ENCODE measurements at regions not wholly inside any gene's neighbourhood (a gene's known extent, or its start where the extent isn't known, plus 50 kb on each side); places are given as distances from the start of the nearest gene placed in this dataset.

- no peak for DNase-seq
- H3K36me3 ChIP-seq (ENCODE audit: control insufficient read depth in 4 of 4, insufficient read depth in 4 of 4, low read length in 4 of 4), result no peaks in the 10 kb centered on the region
- H3K27me3 ChIP-seq (ENCODE audit: control insufficient read depth in 3 of 3, insufficient read depth in 3 of 3, low read length in 2 of 3), result no peaks in the 10 kb centered on the region
- no peak for ATAC-seq (ENCODE audit: insufficient read depth, low FRiP score)
- H3K9me3 ChIP-seq (ENCODE audit: control insufficient read depth in 4 of 4, insufficient read depth in 3 of 4, low read length in 3 of 4), result no peaks in the 10 kb centered on the region
- peaks cover 0 to 20% (median 4%) of the 10 kb centered on the region in 5 donors for H3K4me1 ChIP-seq (ENCODE audit: control insufficient read depth in 5 of 5, insufficient read depth in 5 of 5, low read length in 5 of 5)
- H3K9ac ChIP-seq (ENCODE audit: insufficient read depth in 1 of 2, low read length in 2 of 2), result no peak overlapping the region
- H3K4me3 ChIP-seq, result no peak overlapping the region
- no peak overlapping the region for H3K27ac ChIP-seq (ENCODE audit: low read depth in 1 of 2, low read length in 1 of 2)
- TF ChIP-seq CTCF (IDR thresholded peaks at IDR 0.05; ENCODE audit: control extremely low read depth, extremely low read depth), result no peak
Observed at GRCh38 chr4:126265888-126266287, 951.1 kb downstream of the FAT4 start.

GRCh38 chr4:126267689-126268088, 952.9 kb downstream of the FAT4 start:
- Histone ChIP-seq H3K9ac (ENCODE audit: insufficient read depth in 1 of 2, low read length in 2 of 2) (no peak overlapping the region), H3K27me3 (ENCODE audit: control insufficient read depth in 3 of 3, insufficient read depth in 3 of 3, low read length in 2 of 3) (no peaks in the 10 kb centered on the region), H3K9me3 (ENCODE audit: control insufficient read depth in 4 of 4, insufficient read depth in 3 of 4, low read length in 3 of 4) (no peaks in the 10 kb centered on the region), H3K4me1 (ENCODE audit: control insufficient read depth in 5 of 5, insufficient read depth in 5 of 5, low read length in 5 of 5) (peaks cover 0 to 22% (median 4%) of the 10 kb centered on the region in 5 donors), H3K4me3 (no peak overlapping the region), H3K36me3 (ENCODE audit: control insufficient read depth in 4 of 4, insufficient read depth in 4 of 4, low read length in 4 of 4) (no peaks in the 10 kb centered on the region), H3K27ac (ENCODE audit: low read depth in 1 of 2, low read length in 1 of 2) (no peak overlapping the region)
- DNase-seq (no peak), ATAC-seq (ENCODE audit: insufficient read depth, low FRiP score) (no peak)
- WGBS, 2 donors, result 34 to 37% methylated on average over 1 of the region's 1 CpG
- no peak for TF ChIP-seq CTCF (IDR thresholded peaks at IDR 0.05; ENCODE audit: control extremely low read depth, extremely low read depth)

GRCh38 chr4:126268106-126268505, 953.4 kb downstream of the FAT4 start:
- H3K27me3 ChIP-seq (ENCODE audit: control insufficient read depth in 3 of 3, insufficient read depth in 3 of 3, low read length in 2 of 3), result no peaks in the 10 kb centered on the region
- H3K9me3 ChIP-seq (ENCODE audit: control insufficient read depth in 4 of 4, insufficient read depth in 3 of 4, low read length in 3 of 4), result no peaks in the 10 kb centered on the region
- H3K36me3 ChIP-seq (ENCODE audit: control insufficient read depth in 4 of 4, insufficient read depth in 4 of 4, low read length in 4 of 4), result no peaks in the 10 kb centered on the region
- H3K9ac ChIP-seq (ENCODE audit: insufficient read depth in 1 of 2, low read length in 2 of 2), result no peak overlapping the region
- H3K4me1 ChIP-seq (ENCODE audit: control insufficient read depth in 5 of 5, insufficient read depth in 5 of 5, low read length in 5 of 5), result peaks cover 0 to 21% (median 4%) of the 10 kb centered on the region in 5 donors
- no peak overlapping the region for H3K27ac ChIP-seq (ENCODE audit: low read depth in 1 of 2, low read length in 1 of 2)
- no peak for ATAC-seq (ENCODE audit: insufficient read depth, low FRiP score)
- TF ChIP-seq CTCF (IDR thresholded peaks at IDR 0.05; ENCODE audit: control extremely low read depth, extremely low read depth), result no peak
- DNase-seq, result peak in 2 of 3 donors; percentile 15 to 38
- H3K4me3 ChIP-seq, result no peak overlapping the region

- TF ChIP-seq CTCF (IDR thresholded peaks at IDR 0.05; ENCODE audit: control extremely low read depth, extremely low read depth), result no peak
- Histone ChIP-seq H3K27ac (ENCODE audit: low read depth in 1 of 2, low read length in 1 of 2) (peak overlapping the region in 1 of 2 donors; percentile 72), H3K9ac (ENCODE audit: insufficient read depth in 1 of 2, low read length in 2 of 2) (no peak overlapping the region), H3K4me1 (ENCODE audit: control insufficient read depth in 5 of 5, insufficient read depth in 5 of 5, low read length in 5 of 5) (peaks cover 0 to 29% (median 4%) of the 10 kb centered on the region in 5 donors), H3K36me3 (ENCODE audit: control insufficient read depth in 4 of 4, insufficient read depth in 4 of 4, low read length in 4 of 4) (no peaks in the 10 kb centered on the region), H3K27me3 (ENCODE audit: control insufficient read depth in 3 of 3, insufficient read depth in 3 of 3, low read length in 2 of 3) (no peaks in the 10 kb centered on the region), H3K9me3 (ENCODE audit: control insufficient read depth in 4 of 4, insufficient read depth in 3 of 4, low read length in 3 of 4) (no peaks in the 10 kb centered on the region), H3K4me3 (no peak overlapping the region)
- WGBS, 2 donors, result 62 to 70% methylated on average over 6 of the region's 6 CpGs
- ATAC-seq (ENCODE audit: insufficient read depth, low FRiP score) (no peak), DNase-seq (peak; percentile 14 to 51 (median 43))
Observed at GRCh38 chr4:126269106-126269505, 954.4 kb downstream of the FAT4 start.

Data from lung (tissue), 11 donors.